Panc1 (cell line): ENCODE measurements at regions not wholly inside any gene's neighbourhood (a gene's known extent, or its start where the extent isn't known, plus 50 kb on each side); places are given as distances from the start of the nearest gene placed in this dataset.

Experiments used
- ATAC-seq: fragments of 200-7000 bp; cut with Tn5 transposase; 2 replicates; pipeline ENCODE4 v1.9.1; 2020; ENCODE audit warnings: mild to moderate bottlenecking, moderate library complexity
- BruUV-seq: library from RNA; stranded (reverse); fragments of 400-500 nt; replicated peaks from 2 replicates; lab custom pipeline; 2021; lab: Mats Ljungman, UMichigan
- CTCF ChIA-PET: fragments of 300-600 bp; sonication (Branson Sonifier 250); formaldehyde crosslinking; loops from one replicate; lab custom pipeline; 2022; ENCODE audit warnings: antibody characterized with exemption; lab: Charles Lee
- POLR2A ChIA-PET: fragments of 300-600 bp; sonication (Branson Sonifier 250); formaldehyde crosslinking; loops from one replicate; lab custom pipeline; 2022; ENCODE audit warnings: antibody characterized with exemption; lab: Charles Lee
- DNase-seq: peaks from one replicate; pipeline ENCODE4 v3.0.0-alpha.2; 2010; ENCODE audit warnings: low read depth, low spot score
- H3K27ac ChIP-seq: 2 replicates; pipeline ENCODE4 v1.5.1; 2011; ENCODE audit warnings: mild to moderate bottlenecking, low read length, inconsistent platforms
- H3K27me3 ChIP-seq: fragments of 200-500 bp; sonication (Bioruptor generic); 2 replicates; pipeline ENCODE4 v1.6.0; 2014; ENCODE audit warnings: low read length, inconsistent platforms; ENCODE audit not compliant: control insufficient read depth, insufficient read depth
- H3K36me3 ChIP-seq: fragments of 200-500 bp; sonication (Bioruptor generic); 2 replicates; pipeline ENCODE4 v1.5.1; 2014; ENCODE audit warnings: inconsistent platforms, mild to moderate bottlenecking, low read length, moderate library complexity; ENCODE audit not compliant: control insufficient read depth, insufficient read depth
- H3K4me1 ChIP-seq: 2 replicates; pipeline ENCODE4 v1.5.1; 2011; ENCODE audit warnings: inconsistent platforms, mild to moderate bottlenecking, low read length, moderate library complexity; ENCODE audit not compliant: control insufficient read depth, insufficient read depth
- H3K4me3 ChIP-seq, 2 experiments: 2 replicates each; pipeline ENCODE4 v1.5.1; 2011 to 2012; ENCODE audit warnings: low read depth in 2 of 2, low read length in 2 of 2, mild to moderate bottlenecking in 2 of 2, inconsistent platforms in 1 of 2, moderate library complexity in 1 of 2
- H3K9me3 ChIP-seq: fragments of 200-500 bp; sonication (Bioruptor generic); 2 replicates; pipeline ENCODE4 v1.5.1; 2014; ENCODE audit warnings: low read depth, mild to moderate bottlenecking, inconsistent platforms, low read length, moderate library complexity; ENCODE audit not compliant: control insufficient read depth, insufficient read depth
- POLR2AphosphoS5 ChIP-seq: IDR thresholded peaks from 2 replicates; pipeline ENCODE4 v1.6.1; 2012; ENCODE audit warnings: mild to moderate bottlenecking, low read depth, low read length, moderate library complexity
- SIN3A ChIP-seq: IDR thresholded peaks from 2 replicates; pipeline ENCODE4 v1.6.1; 2012; ENCODE audit warnings: low read depth, mild to moderate bottlenecking, low read length, moderate library complexity, borderline replicate concordance; ENCODE audit not compliant: insufficient read depth
- TCF7L2 ChIP-seq: IDR thresholded peaks from 2 replicates; pipeline ENCODE4 v1.6.1; 2011; ENCODE audit warnings: mild to moderate bottlenecking, low read depth, low read length, inconsistent platforms
- in situ Hi-C: cut with HindIII; loops from 2 replicates; pipeline ENCODE4 v1.10.0; 2016; ENCODE audit warnings: low sequenced_read_pairs, low pct_unique_long_range_greater_than_20kb
- intact Hi-C: fragments of 100-400 bp; cut with micrococcal nuclease; formaldehyde crosslinking; loops from one replicate; pipeline ENCODE4 v1.10.0; 2022; ENCODE audit not compliant: unreplicated experiment
- TF ChIP-seq, protein P1 (sequence below), 2 experiments: IDR thresholded peaks; 2 replicates each; pipeline ENCODE4 v1.6.1; 2011 to 2012; ENCODE audit warnings: low read depth in 2 of 2, control low read depth in 1 of 2, low read length in 1 of 2, mild to moderate bottlenecking in 1 of 2, moderate library complexity in 1 of 2; ENCODE audit not compliant: insufficient read depth in 1 of 2
- TF ChIP-seq, protein P2 (sequence below): fragments of 450-650 bp; IDR thresholded peaks from 2 replicates; pipeline ENCODE4 v1.5.1; 2017; ENCODE audit warnings: mild to moderate bottlenecking

DNA sequence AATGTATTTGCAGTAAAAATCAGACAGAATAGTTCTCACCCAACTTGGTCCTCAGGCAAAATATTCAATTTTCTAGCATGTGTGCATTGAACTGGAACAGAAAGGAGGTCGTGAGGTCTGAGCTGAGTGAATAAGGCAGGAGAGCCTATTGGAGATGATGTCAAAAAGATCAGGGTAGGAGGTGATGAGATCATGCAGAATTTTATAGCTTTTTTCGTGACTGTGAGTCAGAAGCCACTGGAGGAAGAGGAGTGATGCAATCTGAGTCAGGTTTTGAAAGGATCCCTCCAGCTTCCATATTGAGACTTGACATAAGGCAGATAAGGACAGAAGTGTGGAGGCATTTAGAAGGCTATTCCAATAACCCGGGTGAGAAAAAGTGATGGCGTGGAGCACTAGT lies 299.5 kb upstream of the SOX11 start:
- in situ Hi-C loops, result no loop called here
- no peaks in the 10 kb centered on the region for H3K9me3 ChIP-seq
- BruUV-seq, result no TSS peak
- H3K27me3 ChIP-seq, result no peaks in the 10 kb centered on the region
- no peak for DNase-seq
- TF ChIP-seq TCF7L2 (no peak), POLR2AphosphoS5 (no peak), SIN3A (no peak)
- TF ChIP-seq, protein P1, sequence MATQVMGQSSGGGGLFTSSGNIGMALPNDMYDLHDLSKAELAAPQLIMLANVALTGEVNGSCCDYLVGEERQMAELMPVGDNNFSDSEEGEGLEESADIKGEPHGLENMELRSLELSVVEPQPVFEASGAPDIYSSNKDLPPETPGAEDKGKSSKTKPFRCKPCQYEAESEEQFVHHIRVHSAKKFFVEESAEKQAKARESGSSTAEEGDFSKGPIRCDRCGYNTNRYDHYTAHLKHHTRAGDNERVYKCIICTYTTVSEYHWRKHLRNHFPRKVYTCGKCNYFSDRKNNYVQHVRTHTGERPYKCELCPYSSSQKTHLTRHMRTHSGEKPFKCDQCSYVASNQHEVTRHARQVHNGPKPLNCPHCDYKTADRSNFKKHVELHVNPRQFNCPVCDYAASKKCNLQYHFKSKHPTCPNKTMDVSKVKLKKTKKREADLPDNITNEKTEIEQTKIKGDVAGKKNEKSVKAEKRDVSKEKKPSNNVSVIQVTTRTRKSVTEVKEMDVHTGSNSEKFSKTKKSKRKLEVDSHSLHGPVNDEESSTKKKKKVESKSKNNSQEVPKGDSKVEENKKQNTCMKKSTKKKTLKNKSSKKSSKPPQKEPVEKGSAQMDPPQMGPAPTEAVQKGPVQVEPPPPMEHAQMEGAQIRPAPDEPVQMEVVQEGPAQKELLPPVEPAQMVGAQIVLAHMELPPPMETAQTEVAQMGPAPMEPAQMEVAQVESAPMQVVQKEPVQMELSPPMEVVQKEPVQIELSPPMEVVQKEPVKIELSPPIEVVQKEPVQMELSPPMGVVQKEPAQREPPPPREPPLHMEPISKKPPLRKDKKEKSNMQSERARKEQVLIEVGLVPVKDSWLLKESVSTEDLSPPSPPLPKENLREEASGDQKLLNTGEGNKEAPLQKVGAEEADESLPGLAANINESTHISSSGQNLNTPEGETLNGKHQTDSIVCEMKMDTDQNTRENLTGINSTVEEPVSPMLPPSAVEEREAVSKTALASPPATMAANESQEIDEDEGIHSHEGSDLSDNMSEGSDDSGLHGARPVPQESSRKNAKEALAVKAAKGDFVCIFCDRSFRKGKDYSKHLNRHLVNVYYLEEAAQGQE (IDR thresholded peaks at IDR 0.05; ENCODE audit: insufficient read depth in 1 of 2, low read depth in 2 of 2, low read length in 1 of 2), result no peak
- TF ChIP-seq, protein P2, sequence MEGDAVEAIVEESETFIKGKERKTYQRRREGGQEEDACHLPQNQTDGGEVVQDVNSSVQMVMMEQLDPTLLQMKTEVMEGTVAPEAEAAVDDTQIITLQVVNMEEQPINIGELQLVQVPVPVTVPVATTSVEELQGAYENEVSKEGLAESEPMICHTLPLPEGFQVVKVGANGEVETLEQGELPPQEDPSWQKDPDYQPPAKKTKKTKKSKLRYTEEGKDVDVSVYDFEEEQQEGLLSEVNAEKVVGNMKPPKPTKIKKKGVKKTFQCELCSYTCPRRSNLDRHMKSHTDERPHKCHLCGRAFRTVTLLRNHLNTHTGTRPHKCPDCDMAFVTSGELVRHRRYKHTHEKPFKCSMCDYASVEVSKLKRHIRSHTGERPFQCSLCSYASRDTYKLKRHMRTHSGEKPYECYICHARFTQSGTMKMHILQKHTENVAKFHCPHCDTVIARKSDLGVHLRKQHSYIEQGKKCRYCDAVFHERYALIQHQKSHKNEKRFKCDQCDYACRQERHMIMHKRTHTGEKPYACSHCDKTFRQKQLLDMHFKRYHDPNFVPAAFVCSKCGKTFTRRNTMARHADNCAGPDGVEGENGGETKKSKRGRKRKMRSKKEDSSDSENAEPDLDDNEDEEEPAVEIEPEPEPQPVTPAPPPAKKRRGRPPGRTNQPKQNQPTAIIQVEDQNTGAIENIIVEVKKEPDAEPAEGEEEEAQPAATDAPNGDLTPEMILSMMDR, result no peak
- H3K36me3 ChIP-seq, result no peaks in the 10 kb centered on the region
- POLR2A ChIA-PET, result no interaction called here
- H3K4me3 ChIP-seq, result no peak overlapping the region
- ATAC-seq, result no peak
- no peaks in the 10 kb centered on the region for H3K4me1 ChIP-seq
- H3K27ac ChIP-seq, result no peak overlapping the region
- CTCF ChIA-PET, result no interaction called here
- intact Hi-C loops, result no loop called here

DNA sequence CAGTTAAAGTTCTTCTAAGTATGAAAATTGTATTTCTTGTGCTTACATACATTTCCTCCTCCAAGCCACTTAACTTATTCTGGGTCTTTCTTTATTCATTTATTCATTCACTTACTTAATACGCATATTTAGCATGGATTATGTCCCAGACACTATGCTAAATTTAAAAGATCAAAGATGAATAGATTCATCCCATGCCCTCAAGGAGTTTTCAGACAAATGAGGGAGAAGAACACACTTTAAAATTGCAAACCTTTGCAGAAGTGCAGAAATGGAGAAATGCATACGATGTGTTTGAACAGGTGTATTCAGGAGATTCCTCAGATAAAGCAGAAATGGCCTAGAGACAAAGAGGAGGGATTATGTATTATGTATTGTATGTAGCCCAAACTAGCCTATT lies 298.7 kb upstream of the SOX11 start:
- POLR2A ChIA-PET, result no interaction called here
- intact Hi-C loops, result no loop called here
- in situ Hi-C loops, result no loop called here
- no peaks in the 10 kb centered on the region for H3K9me3 ChIP-seq
- H3K27me3 ChIP-seq, result no peaks in the 10 kb centered on the region
- DNase-seq, result no peak
- no peak for ATAC-seq
- H3K27ac ChIP-seq, result no peak overlapping the region
- CTCF ChIA-PET, result no interaction called here
- TF ChIP-seq, protein P2, result no peak
- no peak for TF ChIP-seq POLR2AphosphoS5
- no peak for TF ChIP-seq SIN3A
- TF ChIP-seq, protein P1 (IDR thresholded peaks at IDR 0.05; ENCODE audit: insufficient read depth in 1 of 2, low read depth in 2 of 2, low read length in 1 of 2), result no peak
- no peak for TF ChIP-seq TCF7L2
- no TSS peak for BruUV-seq
- no peak overlapping the region for H3K4me3 ChIP-seq
- H3K36me3 ChIP-seq, result no peaks in the 10 kb centered on the region
- H3K4me1 ChIP-seq, result no peaks in the 10 kb centered on the region
